HG02610 (cell line): ENCODE measurements at regions not wholly inside any gene's neighbourhood (a gene's known extent, or its start where the extent isn't known, plus 50 kb on each side); places are given as distances from the start of the nearest gene placed in this dataset.
"Not testable (repeated sequence)": the region's sequence is repeated elsewhere in the genome, so short reads cannot be mapped to it uniquely, and the experiment has no call there.

ENCODE experiments used
- ATAC-seq: cut with Tn5 transposase; IDR thresholded peaks from one replicate; pipeline ENCODE4 v1.9.1; 2021; ENCODE audit warnings: mild to moderate bottlenecking, moderate library complexity; ENCODE audit not compliant: unreplicated experiment

DNA sequence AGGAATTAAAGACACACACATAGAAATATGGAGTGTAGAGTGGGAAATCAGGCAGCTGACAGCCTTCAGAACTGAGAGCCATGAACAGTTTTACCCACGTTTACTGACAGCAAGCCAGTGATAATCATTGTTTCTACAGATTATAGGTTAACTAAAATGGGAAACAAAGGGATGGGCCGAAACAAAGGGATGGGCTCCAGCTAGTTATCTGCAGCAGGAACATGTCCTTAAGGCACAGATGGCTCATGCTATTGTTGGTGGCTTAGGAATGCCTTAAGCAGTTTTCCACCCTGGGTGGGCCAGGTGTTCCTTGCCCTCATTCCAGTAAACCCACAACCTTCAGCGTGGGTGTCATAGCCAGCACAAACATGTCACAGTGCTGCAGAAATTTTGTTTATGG, 355.7 kb upstream of the INTU start:
- ATAC-seq, result not testable (repeated sequence)

DNA sequence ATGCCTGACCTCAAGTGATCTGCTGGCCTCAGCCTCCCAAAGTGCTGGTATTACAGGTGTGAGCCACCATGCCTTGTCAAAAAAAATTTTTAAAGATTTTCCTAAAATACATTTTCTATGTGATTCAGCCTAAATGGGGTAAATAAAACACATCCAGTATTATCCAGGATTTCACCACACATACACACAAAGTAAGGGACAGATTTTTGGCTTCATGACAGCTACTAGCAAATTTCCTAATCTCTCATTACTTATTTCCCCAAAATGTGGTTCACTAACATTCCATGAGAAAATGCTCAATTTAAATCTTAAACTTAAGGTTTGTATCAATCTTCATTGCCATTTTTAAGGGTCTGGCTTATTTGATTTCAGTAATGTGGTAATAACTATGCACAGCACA, 348.5 kb upstream of the INTU start:
- ATAC-seq, result no peak

DNA sequence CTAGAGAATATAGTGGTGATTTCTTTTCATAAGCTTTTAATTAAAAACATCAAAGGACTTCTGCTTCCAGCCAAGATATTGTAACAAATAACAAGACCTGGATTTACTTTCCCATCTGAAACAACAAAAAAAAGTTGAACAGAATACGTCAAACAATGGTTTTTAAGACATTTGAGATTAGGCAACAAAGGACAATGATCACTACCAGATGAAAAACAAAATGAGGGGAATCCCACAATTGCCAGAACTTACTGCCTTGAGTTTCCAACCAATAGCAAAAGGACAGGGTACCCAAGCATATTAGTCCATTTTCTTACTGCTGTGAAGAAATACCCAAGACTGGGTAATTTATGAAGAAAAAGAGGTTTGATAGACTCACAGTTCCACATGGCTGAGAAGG, 341.4 kb upstream of the INTU start:
- no peak for ATAC-seq

DNA sequence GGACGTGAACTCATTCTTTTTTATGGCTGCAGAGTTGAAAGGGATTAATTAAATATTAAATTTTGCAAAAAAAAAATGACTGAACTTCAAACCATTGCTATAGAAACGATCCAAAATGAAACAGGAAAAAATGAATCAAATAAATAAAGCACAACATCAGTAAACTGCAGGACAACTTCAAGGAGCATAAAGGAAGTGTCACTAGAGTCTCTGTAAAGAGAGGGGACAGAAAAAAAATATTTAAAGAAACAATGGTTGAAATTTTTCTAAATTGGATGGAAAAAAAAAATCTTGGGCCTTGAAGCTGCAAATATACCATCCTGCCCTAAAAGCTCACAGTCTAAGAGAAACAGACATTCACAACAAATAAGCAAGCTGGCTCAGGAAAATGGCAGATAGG, 339.3 kb upstream of the INTU start:
- no peak for ATAC-seq

DNA sequence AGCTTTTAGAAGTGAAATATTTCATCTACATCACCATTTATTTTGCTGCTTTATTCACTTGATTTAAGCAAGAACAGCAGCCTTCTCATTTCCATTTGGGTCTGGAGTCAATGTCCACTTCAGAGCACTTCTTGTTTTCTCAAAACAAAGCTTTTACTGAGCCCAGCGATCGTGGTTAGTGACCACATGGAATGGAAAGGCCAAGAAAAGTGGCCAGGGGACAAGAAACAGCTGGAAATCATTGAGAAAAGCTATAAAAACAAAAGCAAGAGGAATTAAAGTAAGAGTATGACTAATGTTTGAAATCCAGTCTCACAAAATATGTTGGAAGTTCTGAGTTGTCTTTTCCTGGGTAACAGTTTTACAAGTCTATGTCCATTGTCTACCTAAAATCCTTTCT, 328.4 kb upstream of the INTU start:
- ATAC-seq, result no peak

DNA sequence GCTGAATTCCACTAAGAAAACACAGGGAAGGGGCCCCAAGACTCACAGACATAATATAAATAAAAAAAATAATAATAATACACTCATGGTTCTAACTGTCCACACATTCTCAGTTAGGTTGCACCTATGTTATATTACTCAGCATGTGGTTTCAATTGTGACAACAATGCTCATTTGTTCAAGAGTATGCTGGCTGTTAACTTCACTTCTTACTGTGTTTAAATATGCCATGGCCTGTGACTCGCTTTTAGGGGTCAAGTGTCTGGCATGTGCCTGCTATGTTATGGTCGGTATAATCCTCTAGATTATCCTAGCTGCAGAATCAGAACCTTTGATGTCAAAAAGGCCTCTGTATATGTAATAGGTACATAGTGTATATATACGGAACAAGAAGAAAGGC, 324.8 kb upstream of the INTU start:
- no peak for ATAC-seq

DNA sequence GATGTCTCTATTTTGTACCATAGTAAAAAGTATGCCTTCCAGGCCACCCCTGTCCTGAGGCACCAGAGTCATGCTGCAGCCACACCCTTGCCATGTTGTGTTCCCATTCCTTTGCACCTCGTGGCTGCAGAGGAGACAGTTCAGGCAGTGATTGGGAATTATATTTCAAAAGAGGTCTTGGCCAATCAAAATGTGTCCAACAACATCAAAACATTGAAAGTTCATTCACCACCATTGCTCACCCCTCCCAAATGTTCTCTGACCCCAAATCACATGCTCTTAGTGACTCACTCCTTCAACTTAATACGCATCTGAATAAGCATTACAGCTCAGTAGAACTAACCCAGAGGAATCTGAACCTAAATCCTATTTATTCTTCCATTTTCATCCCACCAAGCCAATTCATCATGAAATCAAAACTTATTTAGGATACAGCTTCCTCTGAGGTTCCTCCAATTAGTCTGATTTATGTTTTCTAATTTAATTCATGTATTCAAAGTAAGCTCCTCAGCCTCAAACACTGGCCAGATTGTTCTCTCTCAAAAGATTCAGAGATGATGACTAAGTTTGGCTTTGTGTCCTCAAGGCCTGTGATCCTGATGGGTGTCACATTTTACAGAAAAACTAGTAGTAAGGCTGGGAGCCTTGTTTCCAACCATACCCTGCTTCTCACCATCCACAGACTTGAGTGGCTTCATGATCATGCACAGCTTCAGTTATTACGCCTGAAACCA, 323.2 kb upstream of the INTU start:
- ATAC-seq, result no peak

DNA sequence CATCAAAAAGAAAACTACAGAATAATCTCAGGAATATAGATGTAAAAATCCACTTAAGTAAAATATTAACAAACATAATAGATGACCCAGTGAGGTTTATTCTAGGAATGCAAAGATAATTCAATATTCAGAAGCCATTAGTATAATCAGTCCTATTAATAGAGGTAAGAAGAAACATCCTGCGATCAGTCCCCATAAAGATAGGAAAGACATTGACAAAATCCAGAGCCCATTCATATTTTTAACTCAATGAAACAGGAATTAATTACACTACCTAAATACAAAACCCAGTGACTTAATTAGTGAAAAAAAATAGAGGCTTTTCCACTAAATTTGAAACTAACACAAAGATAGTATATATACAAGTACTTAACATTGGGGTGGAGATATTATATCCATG, 321.4 kb upstream of the INTU start:
- ATAC-seq, result no peak

DNA sequence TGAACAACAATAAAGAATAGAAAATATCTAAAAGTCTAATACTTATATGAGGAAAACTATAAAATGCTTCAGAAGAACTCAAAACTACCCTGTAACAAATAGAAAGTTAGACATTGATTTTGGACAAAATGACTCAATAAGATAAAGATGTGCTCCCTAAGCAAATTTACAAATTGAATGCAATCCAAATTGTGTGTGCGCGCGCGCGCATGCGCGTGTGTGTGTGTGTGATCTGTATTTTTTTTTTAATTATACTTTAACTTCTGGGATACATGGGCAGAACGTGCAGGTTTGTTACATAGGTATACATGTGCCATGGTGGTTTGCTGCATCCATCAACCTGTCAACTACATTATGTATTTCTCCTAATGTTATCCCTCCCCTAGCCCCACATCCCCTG, 320.8 kb upstream of the INTU start:
- ATAC-seq, result no peak

DNA sequence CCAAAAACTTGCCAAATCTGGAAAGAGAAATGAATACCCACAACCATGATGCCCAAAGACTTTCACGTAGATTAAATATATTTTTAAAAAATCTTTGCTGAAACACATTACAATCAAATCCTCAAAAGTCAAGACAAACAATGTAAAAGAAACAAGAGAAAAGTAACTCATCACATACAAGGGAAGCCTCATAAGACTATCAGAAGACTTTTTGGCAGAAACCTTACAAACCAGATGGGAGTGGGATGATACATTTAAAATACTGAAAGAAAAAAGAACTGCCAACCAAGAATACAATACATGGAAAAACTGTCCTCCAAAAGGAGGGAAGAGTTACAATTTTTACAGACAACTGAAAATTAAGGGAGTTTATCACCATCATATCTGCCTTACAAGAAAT, 319.0 kb upstream of the INTU start:
- ATAC-seq, result no peak

DNA sequence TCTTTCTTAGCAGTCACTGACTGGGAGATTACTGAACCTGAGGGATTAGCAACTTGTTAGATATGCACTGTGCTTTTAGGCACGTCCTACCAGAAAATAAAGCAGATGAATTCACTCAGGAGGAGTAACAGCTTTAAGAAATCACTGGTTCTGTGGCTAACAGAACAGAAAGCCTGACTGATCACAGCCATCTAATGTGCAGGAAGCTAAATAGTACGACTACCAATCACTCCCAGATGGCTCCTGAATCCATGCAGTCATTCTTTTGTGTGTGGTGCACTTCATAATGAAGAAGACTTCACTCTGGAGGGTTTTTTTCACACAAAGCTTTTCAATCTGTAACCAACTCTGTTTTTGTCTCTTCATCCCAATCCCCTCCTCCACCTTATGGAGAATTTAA, 305.3 kb upstream of the INTU start:
- no peak for ATAC-seq

DNA sequence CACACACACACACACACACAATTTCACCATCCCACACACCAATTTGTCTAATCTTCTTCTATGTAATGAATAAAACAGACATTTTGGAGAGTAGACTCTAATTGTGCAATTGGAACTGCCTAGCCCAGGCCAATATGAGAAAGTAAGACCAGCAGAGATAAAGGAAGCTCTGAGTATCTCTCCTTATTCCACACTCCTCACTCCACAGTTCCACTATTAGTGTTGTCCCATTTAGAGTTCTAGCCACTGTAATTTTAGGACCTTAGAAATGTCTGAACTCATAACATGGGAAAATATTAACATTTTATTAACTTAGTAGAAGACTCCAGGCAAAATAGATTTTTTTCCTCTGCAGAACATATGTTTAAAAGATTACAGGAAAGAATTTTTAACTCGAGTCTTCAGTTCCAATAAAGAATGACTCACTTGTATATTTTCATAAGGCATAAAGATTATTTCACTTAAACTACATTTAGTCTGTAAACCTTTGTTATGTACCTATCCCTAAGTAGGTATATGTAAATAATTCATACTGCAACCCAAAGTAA, 297.6 kb upstream of the INTU start:
- no peak for ATAC-seq

DNA sequence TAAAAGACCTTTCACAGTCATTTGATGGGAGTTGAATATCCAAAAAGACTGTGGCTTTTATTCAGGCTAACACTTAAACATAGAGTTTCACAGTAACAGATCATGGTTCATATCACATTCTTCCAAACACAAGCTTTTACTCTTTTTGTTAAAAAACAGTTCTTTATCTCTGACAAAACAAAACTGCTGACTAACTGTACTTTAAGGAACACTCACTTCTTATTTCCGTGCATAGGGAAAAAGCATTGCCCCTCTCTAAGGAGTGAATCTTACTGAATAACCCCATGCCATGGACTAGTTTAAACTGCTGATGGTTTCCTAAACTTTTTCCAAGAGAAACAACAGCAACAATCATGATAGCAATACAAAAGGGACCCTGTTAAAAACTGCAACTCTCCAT, 297.0 kb upstream of the INTU start:
- ATAC-seq, result no peak

DNA sequence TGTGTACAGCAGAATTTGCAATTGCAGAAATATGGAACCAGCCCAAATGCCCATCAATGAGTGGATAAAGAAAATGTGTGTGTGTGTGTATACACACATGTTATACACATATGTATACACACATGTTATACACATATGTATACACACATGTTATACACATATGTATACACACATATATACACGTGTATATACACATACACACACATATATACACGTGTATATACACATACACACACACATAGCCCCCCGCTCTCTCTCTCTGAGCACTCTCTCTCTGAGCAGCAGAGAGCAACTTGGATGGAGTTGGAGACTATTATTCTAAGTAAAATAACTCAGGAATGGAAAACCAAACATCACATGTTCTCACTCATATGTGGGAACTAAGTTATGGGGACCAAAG, 289.6 kb upstream of the INTU start:
- ATAC-seq, result not testable (repeated sequence)

DNA sequence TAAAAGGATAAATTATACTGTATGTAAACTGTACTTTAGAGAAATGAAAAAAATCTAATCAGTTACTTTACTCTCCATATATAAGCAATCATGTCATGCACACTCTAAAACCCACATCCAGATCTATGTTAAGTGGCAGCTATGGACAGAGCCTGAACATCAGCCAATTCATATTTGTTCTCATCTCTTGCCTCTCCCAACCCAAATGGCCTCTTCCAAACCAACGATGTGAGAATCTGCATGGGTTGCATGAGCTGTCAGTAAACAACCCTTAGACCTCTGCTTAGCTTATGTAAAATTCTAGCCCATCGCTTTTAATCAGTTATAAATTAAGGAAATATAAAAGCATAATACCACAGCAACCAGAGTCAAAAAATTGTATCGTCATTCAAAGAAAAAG, 288.7 kb upstream of the INTU start:
- ATAC-seq, result no peak

DNA sequence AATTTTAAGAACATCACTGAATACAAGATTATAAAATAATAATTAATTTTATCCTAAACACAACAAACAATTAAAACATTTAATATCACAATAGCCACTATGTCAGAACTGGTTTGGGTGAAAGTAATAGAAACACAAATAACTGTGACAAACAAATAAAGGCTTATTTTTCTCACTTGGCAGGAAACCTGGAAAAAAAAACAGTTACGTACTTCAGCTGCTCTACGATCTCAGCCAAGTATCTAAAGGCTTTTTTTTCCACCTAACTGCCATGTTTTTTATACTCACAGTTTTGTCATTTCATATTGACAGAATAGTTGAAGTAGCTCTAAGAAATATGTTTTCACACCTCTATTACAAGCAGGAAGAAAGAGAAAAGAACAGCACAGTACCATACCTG, 284.8 kb upstream of the INTU start:
- no peak for ATAC-seq

DNA sequence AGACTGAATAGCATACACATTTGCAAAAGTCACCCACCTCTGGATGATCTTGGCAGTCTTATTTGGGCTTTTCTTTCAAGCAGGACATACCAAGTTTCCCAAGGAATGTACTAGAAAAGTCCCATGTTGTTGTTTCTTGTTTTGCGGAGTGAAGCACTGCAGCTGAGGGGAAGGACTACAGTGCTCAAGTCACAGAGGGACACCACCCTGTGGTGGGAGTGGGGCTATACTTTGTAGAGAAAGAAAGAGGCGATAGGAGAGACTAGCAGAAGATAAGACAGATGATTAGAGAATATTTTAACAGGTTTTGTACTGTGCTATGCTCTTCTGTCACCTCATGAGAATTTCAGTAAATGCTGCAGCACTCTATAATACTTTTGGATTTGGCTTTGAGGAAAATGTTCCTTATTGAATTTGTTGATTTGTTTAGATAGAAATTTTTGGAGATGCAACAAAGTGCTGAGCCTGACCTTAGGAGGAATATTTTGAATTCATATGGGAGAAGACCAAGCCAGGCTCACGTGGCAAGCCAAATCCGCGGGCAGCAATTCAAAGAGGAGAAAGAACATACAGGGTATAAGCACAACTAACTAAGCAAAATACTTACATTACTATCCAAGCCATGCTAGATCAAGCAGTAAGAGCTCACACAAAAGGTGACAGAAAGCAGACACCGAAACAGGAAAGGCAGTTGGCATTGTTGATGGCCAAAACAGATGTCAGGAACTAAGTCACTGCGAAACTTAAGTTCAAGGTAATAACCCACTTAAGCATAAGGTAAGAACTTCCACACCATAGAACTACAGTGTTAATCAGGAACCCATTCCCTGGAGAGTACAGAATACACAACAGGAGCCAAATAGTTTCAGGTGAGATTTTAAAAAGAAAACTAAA, 280.3 kb upstream of the INTU start:
- ATAC-seq, result no peak

DNA sequence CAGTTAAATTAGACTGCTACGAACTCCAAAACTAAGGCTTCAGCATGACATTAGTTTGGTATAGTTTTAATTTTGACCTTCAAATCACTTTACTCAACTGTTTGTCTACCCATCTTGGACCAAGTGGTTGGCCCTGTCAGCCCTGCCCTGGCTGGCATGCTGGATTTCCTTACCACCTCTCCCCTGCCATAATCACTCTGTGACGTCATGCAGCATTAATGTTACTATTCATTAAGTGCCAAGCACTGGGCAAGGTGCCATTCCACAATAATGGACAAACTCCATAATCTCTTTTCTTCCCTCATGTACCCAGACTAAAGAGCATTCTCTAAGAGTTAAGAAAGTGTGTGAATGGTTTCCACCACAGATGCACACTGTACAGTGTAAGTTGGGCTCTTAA, 277.0 kb upstream of the INTU start:
- no peak for ATAC-seq

DNA sequence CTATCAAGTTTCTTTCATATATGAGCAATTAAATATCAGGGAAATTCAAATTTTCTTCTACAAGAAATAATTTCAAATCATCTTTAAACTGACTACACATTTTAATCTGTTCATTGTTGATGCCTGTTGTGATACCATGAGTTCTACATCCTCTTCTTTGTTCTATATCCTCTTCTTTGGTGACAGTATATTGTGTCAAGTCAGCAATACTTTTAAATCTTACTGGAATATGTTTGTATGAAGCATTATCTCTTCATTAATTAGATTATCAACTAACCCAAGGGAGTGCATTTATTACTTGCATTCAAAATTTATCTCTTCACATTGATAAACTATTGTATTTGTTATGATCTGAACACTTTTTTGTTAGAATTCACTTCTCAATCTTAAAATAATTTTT, 275.0 kb upstream of the INTU start:
- no peak for ATAC-seq

DNA sequence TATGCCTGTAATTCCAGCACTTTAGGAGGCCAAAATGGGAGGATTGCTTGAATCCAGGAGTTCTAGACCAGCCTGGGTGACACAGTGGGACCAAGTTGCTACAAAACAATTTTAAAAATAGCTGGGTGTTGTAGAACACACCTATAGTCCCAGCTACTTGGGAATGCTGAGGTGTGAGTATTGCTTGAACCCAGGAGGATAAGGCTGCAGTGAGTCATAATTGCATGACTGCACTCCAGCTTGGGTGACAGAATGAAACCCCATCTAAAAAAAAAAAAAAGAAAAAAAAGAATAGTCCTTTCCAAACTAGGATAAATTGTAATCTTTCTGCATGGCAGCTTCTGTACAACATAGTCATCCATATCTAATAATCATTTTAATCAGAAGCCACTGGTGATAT, 270.1 kb upstream of the INTU start:
- no peak for ATAC-seq

DNA sequence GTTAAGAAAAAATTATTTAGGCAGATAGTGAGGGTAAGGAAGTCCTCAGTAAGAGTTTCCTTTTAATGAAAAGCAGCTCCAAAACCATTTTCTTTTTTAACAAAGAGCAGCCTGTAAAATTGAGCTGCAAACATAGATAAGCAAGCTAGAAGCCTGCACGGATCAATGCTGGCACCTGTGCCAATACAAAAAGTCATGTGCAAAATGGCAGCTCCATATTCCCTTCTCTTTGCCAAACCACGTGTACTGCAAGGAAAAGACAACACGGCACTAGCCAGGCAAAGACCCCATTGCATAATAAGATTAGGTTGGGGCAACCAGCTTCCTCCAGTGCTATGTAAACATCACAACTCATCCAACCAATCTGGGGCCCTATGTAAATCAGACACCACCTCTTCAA, 268.4 kb upstream of the INTU start:
- ATAC-seq, result no peak

DNA sequence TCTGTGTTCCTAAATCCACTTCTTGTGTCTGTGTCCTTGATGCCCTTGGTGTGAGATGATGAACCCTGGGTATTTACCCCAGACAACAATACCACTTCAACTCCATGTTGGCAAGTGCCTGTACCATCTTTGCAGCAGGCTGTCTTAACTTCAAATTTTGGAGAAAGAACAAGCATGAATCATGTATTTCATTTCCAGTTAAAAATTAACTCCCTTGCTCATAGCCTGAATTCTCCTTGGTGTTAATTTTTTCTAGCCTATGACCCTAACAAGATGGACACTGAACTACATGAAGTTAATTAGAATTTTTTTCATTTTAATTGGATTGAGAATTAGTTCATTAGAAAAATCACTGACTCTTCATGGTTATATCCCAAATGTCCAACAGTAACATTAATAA, 267.8 kb upstream of the INTU start:
- ATAC-seq, result no peak
